DND-41 (cell line): ENCODE measurements at regions not wholly inside any gene's neighbourhood (a gene's known extent, or its start where the extent isn't known, plus 50 kb on each side); places are given as distances from the start of the nearest gene placed in this dataset.
"Not testable (repeated sequence)": the region's sequence is repeated elsewhere in the genome, so short reads cannot be mapped to it uniquely, and the experiment has no call there.

Experiments used
- EZH2 ChIP-seq: IDR thresholded peaks from 3 replicates; pipeline ENCODE4 v1.6.1; 2012; ENCODE audit warnings: borderline replicate concordance, low read depth, mild to moderate bottlenecking, moderate library complexity, low read length, inconsistent platforms; ENCODE audit not compliant: severe bottlenecking
- TF ChIP-seq, protein P1 (sequence below): IDR thresholded peaks from 2 replicates; pipeline ENCODE4 v1.5.1; 2012; ENCODE audit warnings: borderline replicate concordance, low read length, moderate library complexity, mild to moderate bottlenecking; ENCODE audit not compliant: poor library complexity, severe bottlenecking; ENCODE audit errors: extremely low read depth

DNA sequence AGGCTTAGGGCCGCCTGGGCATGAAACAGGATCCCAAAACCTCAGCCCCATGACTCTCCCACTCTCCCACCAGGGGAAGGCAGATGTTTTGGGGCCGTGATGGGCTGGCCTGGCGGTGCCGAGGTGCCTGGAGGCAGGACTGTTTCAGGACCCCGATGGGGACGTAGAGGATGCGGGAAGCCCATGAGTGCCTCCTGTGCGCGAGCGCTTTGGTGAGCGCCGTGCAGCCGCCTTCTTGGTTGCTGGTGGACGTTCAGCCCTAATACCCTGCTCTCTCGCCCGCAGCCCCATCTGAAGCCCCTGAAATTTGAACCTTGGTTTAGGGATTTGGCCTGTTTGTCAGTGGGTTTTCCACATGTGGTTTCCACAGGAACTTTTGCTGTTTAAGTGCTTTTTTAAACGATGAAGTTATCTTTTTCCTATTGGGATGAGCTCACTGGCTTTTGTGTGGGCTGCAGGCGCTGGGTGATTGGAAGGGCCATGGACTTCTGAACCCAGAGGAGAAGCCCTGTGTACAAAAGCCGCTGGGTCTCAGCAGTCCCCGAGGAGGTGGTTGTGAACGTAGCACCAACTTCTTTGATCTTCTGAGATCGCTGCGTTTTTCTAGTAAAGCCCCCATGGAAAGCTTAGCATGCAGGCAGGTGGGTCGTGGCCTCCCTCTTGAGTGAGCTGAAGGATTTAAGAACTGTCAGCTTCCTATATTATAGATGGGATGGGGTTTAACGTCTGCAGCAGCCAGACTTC lies 145.7 kb downstream of the NPIPB11 start:
- TF ChIP-seq, protein P1, sequence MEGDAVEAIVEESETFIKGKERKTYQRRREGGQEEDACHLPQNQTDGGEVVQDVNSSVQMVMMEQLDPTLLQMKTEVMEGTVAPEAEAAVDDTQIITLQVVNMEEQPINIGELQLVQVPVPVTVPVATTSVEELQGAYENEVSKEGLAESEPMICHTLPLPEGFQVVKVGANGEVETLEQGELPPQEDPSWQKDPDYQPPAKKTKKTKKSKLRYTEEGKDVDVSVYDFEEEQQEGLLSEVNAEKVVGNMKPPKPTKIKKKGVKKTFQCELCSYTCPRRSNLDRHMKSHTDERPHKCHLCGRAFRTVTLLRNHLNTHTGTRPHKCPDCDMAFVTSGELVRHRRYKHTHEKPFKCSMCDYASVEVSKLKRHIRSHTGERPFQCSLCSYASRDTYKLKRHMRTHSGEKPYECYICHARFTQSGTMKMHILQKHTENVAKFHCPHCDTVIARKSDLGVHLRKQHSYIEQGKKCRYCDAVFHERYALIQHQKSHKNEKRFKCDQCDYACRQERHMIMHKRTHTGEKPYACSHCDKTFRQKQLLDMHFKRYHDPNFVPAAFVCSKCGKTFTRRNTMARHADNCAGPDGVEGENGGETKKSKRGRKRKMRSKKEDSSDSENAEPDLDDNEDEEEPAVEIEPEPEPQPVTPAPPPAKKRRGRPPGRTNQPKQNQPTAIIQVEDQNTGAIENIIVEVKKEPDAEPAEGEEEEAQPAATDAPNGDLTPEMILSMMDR, result not testable (repeated sequence)
- TF ChIP-seq EZH2, result not testable (repeated sequence)
